ENCODE measurements at regions not wholly inside any gene's neighbourhood (a gene's known extent, or its start where the extent isn't known, plus 50 kb on each side); places are given as distances from the start of the nearest gene placed in this dataset.

GRCh38 chr14:58730792-58731464 lies 93.2 kb downstream of the DACT1 start:
- H4K8ac ChIP-seq (ENCODE audit: extremely low read depth, insufficient read depth, low read length): no peak overlapping the region
- H3K79me2 ChIP-seq (ENCODE audit: control insufficient read depth in 1 of 2, insufficient read depth in 2 of 2, low read length in 2 of 2): no peaks in the 10 kb centered on the region
- H2BK20ac ChIP-seq (ENCODE audit: low read length): no peak overlapping the region
- H3K4ac ChIP-seq (replicated peaks; ENCODE audit: insufficient read length, low read depth, low read length): no peak overlapping the region
- H3K36me3 ChIP-seq (ENCODE audit: control insufficient read depth in 2 of 4, insufficient read depth in 4 of 4, low read length in 3 of 4): no peaks in the 10 kb centered on the region
- H4K20me1 ChIP-seq (replicated peaks in 1 of 2; ENCODE audit: control insufficient read depth in 1 of 2, insufficient read depth in 2 of 2, low read length in 2 of 2): no peaks in the 10 kb centered on the region
- H2AK5ac ChIP-seq (ENCODE audit: low read depth, low read length): no peak overlapping the region
- no peak overlapping the region for H3K56ac ChIP-seq (replicated peaks; ENCODE audit: insufficient read length, low read depth, low read length)
- H4K91ac ChIP-seq (replicated peaks; ENCODE audit: insufficient read length, low read length): no peak overlapping the region
- H3K14ac ChIP-seq (ENCODE audit: insufficient read length): no peak overlapping the region
- H3K27me3 ChIP-seq (replicated peaks in 1 of 4; ENCODE audit: control insufficient read depth in 3 of 4, extremely low read depth in 1 of 4, insufficient read depth in 3 of 4, low read length in 3 of 4): no peaks in the 10 kb centered on the region
- H3K23ac ChIP-seq (ENCODE audit: insufficient read length): no peak overlapping the region
- H3K27ac ChIP-seq (ENCODE audit: low read depth, low read length): no peak overlapping the region
- H2BK5ac ChIP-seq (ENCODE audit: low read depth, low read length): no peak overlapping the region
- DNase-seq (ENCODE audit: low read depth in 1 of 2, low spot score in 2 of 2) (no peak), FAIRE-seq (no peak)
- no peak overlapping the region for H3K18ac ChIP-seq (ENCODE audit: extremely low read depth, low read length)
- 76% methylated on average over 5 of the region's 5 CpGs; no CpG with 5 or more reads in 1 of the 2 experiments for WGBS, 2 experiments (ENCODE audit: extremely low coverage in 1 of 2, insufficient coverage in 1 of 2, insufficient read length in 1 of 2, insufficient replicate concordance in 2 of 2, low coverage in 1 of 2, low lambda C conversion rate in 2 of 2, missing lambda C conversion rate in 1 of 2)
- H2AFZ ChIP-seq (ENCODE audit: low read length): no peak overlapping the region
- CTCF ChIA-PET (ENCODE audit: partially characterized antibody): no interaction called here
- no peaks in the 10 kb centered on the region for H3K23me2 ChIP-seq (ENCODE audit: low read depth, low read length)
- H3K4me1 ChIP-seq (replicated peaks in 1 of 4; ENCODE audit: control insufficient read depth in 3 of 4, insufficient read depth in 4 of 4, low read length in 3 of 4): no peaks in the 10 kb centered on the region
- TF ChIP-seq ASH2L (IDR thresholded peaks at IDR 0.05; ENCODE audit: low read length) (no peak), KDM5A (IDR thresholded peaks at IDR 0.05; ENCODE audit: low read length) (no peak), FOSL1 (IDR thresholded peaks at IDR 0.05; ENCODE audit: insufficient read depth, low read depth, low read length) (no peak), BCL11A (IDR thresholded peaks at IDR 0.05; ENCODE audit: low read depth in 2 of 2, low read length in 2 of 2) (no peak), CTBP2 (IDR thresholded peaks at IDR 0.05; ENCODE audit: borderline replicate concordance, insufficient read depth, insufficient read length, low read length) (no peak), ATF3 (IDR thresholded peaks at IDR 0.05; ENCODE audit: insufficient read depth, low read depth, low read length) (no peak), HDAC6 (IDR thresholded peaks at IDR 0.05; ENCODE audit: low read depth, low read length) (no peak), SP2 (IDR thresholded peaks at IDR 0.05; ENCODE audit: low read length) (no peak), YY1 (IDR thresholded peaks at IDR 0.05; ENCODE audit: low read depth, low read length) (no peak)
- no peak overlapping the region for H3K4me3 ChIP-seq (ENCODE audit: extremely low read depth in 1 of 4, insufficient read depth in 2 of 4, low read depth in 3 of 4, low read length in 4 of 4)
- H2BK120ac ChIP-seq (replicated peaks; ENCODE audit: low read depth, low read length): no peak overlapping the region
- H3K4me2 ChIP-seq (ENCODE audit: insufficient read depth in 1 of 2, low read depth in 2 of 2, low read length in 2 of 2): no peak overlapping the region
- H3K9ac ChIP-seq (replicated peaks in 1 of 4; ENCODE audit: extremely low read depth in 1 of 4, low read depth in 3 of 4, low read length in 3 of 4): no peak overlapping the region
- no peak overlapping the region for H2BK12ac ChIP-seq (ENCODE audit: low read depth, low read length)
- no peak overlapping the region for H2BK15ac ChIP-seq (ENCODE audit: low read length)
- H3K79me1 ChIP-seq (ENCODE audit: low read depth, low read length): no peaks in the 10 kb centered on the region
- POLR2A ChIA-PET (ENCODE audit: partially characterized antibody): no interaction called here
- H3K9me3 ChIP-seq (ENCODE audit: insufficient read depth in 2 of 2, low read depth in 1 of 2, low read length in 1 of 2): no peaks in the 10 kb centered on the region
- H4K5ac ChIP-seq (ENCODE audit: insufficient read length, low read depth, low read length): no peak overlapping the region
